SK-N-SH (cell line): ENCODE measurements at regions not wholly inside any gene's neighbourhood (a gene's known extent, or its start where the extent isn't known, plus 50 kb on each side); places are given as distances from the start of the nearest gene placed in this dataset.

Experiments
- CTCF ChIA-PET: fragments of 300-600, 350-600 bp; formaldehyde crosslinking; extraction: SDS; loops from one replicate; lab custom pipeline; 2021; lab: Yijun Ruan, JAX
- POLR2A ChIA-PET: fragments of 350-600 bp; sonication (Branson Sonifier 250); formaldehyde crosslinking; extraction: SDS; loops from one replicate; lab custom pipeline; 2020; ENCODE audit warnings: antibody characterized with exemption, inconsistent platforms; lab: Yijun Ruan, JAX
- DNase-seq: peaks from one replicate; pipeline ENCODE4 v3.0.0; 2012
- H2AFZ ChIP-seq: fragments of 200-600 bp; sonication (generic); 2 replicates; pipeline ENCODE4 v1.8.1; 2016; ENCODE audit warnings: antibody characterized with exemption, mild to moderate bottlenecking, low read depth
- H3F3A ChIP-seq: fragments of 200-600 bp; sonication (generic); replicated peaks from 2 replicates; pipeline ENCODE3; 2016; ENCODE audit warnings: antibody characterized with exemption, mild to moderate bottlenecking; ENCODE audit not compliant: insufficient read depth
- H3K27ac ChIP-seq, 2 experiments: fragments of 200-500 bp in 1 of 2; fragments of 200-600 bp in 1 of 2; sonication (Bioruptor generic) in 1 of 2; sonication (generic), shearing (Covaris generic) in 1 of 2; 2 replicates each; pipeline versions ENCODE4 v1.5.1 to v1.6.1; 2014 to 2016; ENCODE audit warnings: low read depth in 2 of 2, inconsistent platforms in 1 of 2, low read length in 1 of 2, mild to moderate bottlenecking in 1 of 2, mixed read lengths in 1 of 2
- H3K27me3 ChIP-seq: fragments of 200-600 bp; sonication (generic), shearing (Covaris generic); 2 replicates; pipeline ENCODE4 v1.6.1; 2016; ENCODE audit warnings: mixed run types; ENCODE audit not compliant: insufficient read depth
- H3K36me3 ChIP-seq, 2 experiments: fragments of 200-500 bp in 1 of 2; fragments of 200-600 bp in 1 of 2; sonication (Bioruptor generic) in 1 of 2; sonication (generic) in 1 of 2; replicated peaks in 1 of 2; 2 replicates each; pipeline versions ENCODE3 to v1.5.1; 2014 to 2016; ENCODE audit warnings: low read length in 1 of 2, mild to moderate bottlenecking in 1 of 2; ENCODE audit not compliant: insufficient read depth in 2 of 2, control insufficient read depth in 1 of 2
- H3K4me1 ChIP-seq, 2 experiments: fragments of 200-500 bp in 1 of 2; fragments of 200-600 bp in 1 of 2; sonication (Bioruptor generic) in 1 of 2; sonication (generic), shearing (Covaris generic) in 1 of 2; 2 replicates each; pipeline versions ENCODE4 v1.5.1 to v1.6.1; 2014 to 2016; ENCODE audit warnings: low read depth in 1 of 2, low read length in 1 of 2, mixed run types in 1 of 2; ENCODE audit not compliant: insufficient read depth in 2 of 2, control insufficient read depth in 1 of 2
- H3K4me2 ChIP-seq: fragments of 200-600 bp; sonication (generic), shearing (Covaris generic); 2 replicates; pipeline ENCODE4 v1.6.1; 2017; ENCODE audit warnings: mixed run types
- H3K4me3 ChIP-seq, 2 experiments: fragments of 200-500 bp in 1 of 2; fragments of 200-600 bp in 1 of 2; sonication (Bioruptor generic) in 1 of 2; sonication (generic), shearing (Covaris generic) in 1 of 2; 2 replicates each; pipeline versions ENCODE4 v1.5.1 to v1.8.1; 2014 to 2016; ENCODE audit warnings: low read depth in 2 of 2, inconsistent platforms in 1 of 2, low read length in 1 of 2, mild to moderate bottlenecking in 1 of 2, mixed read lengths in 1 of 2, moderate library complexity in 1 of 2
- H3K79me2 ChIP-seq: fragments of 200-600 bp; sonication (generic); 2 replicates; pipeline ENCODE4 v1.8.1; 2017; ENCODE audit warnings: mild to moderate bottlenecking; ENCODE audit not compliant: insufficient read depth
- H3K9ac ChIP-seq: fragments of 200-600 bp; sonication (generic); 2 replicates; pipeline ENCODE4 v1.6.1; 2017; ENCODE audit warnings: mixed run types
- H3K9me2 ChIP-seq: fragments of 200-600 bp; sonication (generic); 2 replicates; pipeline ENCODE4 v1.6.1; 2017; ENCODE audit warnings: mixed run types
- H3K9me3 ChIP-seq: fragments of 200-600 bp; sonication (generic); 2 replicates; pipeline ENCODE4 v1.6.1; 2017; ENCODE audit warnings: mixed run types, mild to moderate bottlenecking, moderate library complexity
- H4K20me1 ChIP-seq: fragments of 200-600 bp; sonication (generic); 2 replicates; pipeline ENCODE4 v1.6.1; 2017; ENCODE audit warnings: mild to moderate bottlenecking, mixed run types; ENCODE audit not compliant: insufficient read depth
- CHD2 ChIP-seq: fragments of 150-350 bp; IDR thresholded peaks from 2 replicates; pipeline ENCODE4 v1.6.1; 2018; ENCODE audit warnings: low read length; ENCODE audit not compliant: partially characterized antibody
- ELF1 ChIP-seq: IDR thresholded peaks from 2 replicates; pipeline ENCODE4 v1.4.0; 2012
- GABPA ChIP-seq: IDR thresholded peaks from 2 replicates; pipeline ENCODE4 v1.4.0; 2012; ENCODE audit warnings: low read depth, mild to moderate bottlenecking
- JUND ChIP-seq: IDR thresholded peaks from 2 replicates; pipeline ENCODE4 v1.4.0; 2012
- RCOR1 ChIP-seq: fragments of 150-350 bp; IDR thresholded peaks from 2 replicates; pipeline ENCODE4 v1.6.1; 2017; ENCODE audit warnings: antibody characterized with exemption, low read length
- RFX5 ChIP-seq: IDR thresholded peaks from 2 replicates; pipeline ENCODE4 v1.6.1; 2012; ENCODE audit warnings: mild to moderate bottlenecking, improper control_type of control experiment, low read length
- RXRA ChIP-seq: IDR thresholded peaks from 2 replicates; pipeline ENCODE4 v1.4.0; 2012; ENCODE audit warnings: low read depth, mild to moderate bottlenecking, borderline replicate concordance
- SIN3A ChIP-seq: IDR thresholded peaks from 2 replicates; pipeline ENCODE4 v1.6.1; 2012; ENCODE audit warnings: low read depth, mild to moderate bottlenecking, low read length, moderate library complexity, borderline replicate concordance
- SMC3 ChIP-seq: IDR thresholded peaks from 2 replicates; pipeline ENCODE4 v1.6.1; 2012; ENCODE audit warnings: low read depth, low read length, improper control_type of control experiment
- TCF12 ChIP-seq: IDR thresholded peaks from 2 replicates; pipeline ENCODE4 v1.4.0; 2012
- WGBS: methylation state at CpG from one replicate; pipeline ENCODE4 v1.1.6; 2017; ENCODE audit warnings: low lambda C conversion rate; 5-methylcytosine and 5-hydroxymethylcytosine counted together
- TF ChIP-seq, protein P1 (sequence below): fragments of 150-350 bp; IDR thresholded peaks from 2 replicates; pipeline ENCODE4 v1.6.1; 2017; ENCODE audit warnings: antibody characterized with exemption, low read length, low read depth, borderline replicate concordance

DNA sequence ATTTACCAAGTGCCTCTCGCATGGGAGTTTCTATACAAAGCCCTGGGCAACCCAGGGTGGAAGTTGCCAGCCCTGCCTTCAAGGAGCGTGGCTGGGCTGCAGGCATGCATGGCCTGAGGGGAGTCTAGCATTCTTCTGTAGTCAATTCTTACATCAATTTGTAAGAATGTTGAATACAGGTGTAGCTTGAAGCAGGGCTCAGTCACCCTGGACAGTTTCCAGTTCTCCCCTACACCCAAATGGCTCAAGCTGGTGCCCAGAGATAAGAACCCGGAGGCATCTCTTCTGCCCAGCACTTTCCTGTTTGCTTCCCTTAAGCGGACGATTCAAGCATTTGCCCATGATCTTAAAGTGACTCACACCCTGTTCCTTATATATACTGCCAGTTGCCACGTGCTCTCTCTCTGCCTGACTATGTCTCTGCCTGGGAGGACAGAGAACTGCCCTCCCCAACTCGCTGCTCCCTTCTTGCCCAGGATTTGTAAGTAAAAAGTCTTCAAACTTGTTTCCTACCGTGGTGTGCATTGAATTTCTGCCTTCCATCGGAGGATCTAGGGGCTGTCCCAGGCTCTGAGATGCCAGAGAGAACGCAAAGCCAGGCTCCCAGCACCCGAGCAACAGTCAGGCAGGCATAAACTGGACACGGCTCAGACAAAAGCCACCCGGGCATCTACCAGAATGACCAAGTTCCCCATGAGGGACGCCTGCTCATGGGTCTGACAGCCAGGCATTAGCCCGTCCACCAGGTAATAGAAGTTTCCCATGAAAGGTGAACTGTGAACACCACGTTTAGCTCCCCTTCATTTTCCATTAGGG is 50.9 kb upstream of the AJAP1 start:
- Histone ChIP-seq H3F3A (no peaks in the 10 kb centered on the region), H3K27me3 (no peaks in the 10 kb centered on the region), H3K79me2 (no peaks in the 10 kb centered on the region), H3K9ac (no peak overlapping the region), H3K27ac (no peak overlapping the region), H3K4me1 (no peaks in the 10 kb centered on the region), H3K9me3 (no peaks in the 10 kb centered on the region), H4K20me1 (no peaks in the 10 kb centered on the region), H2AFZ (no peak overlapping the region), H3K4me2 (no peak overlapping the region), H3K9me2 (no peaks in the 10 kb centered on the region), H3K36me3 (no peaks in the 10 kb centered on the region), H3K4me3 (no peak overlapping the region)
- no peak for DNase-seq
- POLR2A ChIA-PET = no interaction called here
- TF ChIP-seq ELF1 (no peak), SMC3 (no peak), JUND (no peak), RCOR1 (no peak), GABPA (no peak), RFX5 (no peak), TCF12 (no peak), RXRA (no peak), SIN3A (no peak), CHD2 (no peak)
- TF ChIP-seq, protein P1, sequence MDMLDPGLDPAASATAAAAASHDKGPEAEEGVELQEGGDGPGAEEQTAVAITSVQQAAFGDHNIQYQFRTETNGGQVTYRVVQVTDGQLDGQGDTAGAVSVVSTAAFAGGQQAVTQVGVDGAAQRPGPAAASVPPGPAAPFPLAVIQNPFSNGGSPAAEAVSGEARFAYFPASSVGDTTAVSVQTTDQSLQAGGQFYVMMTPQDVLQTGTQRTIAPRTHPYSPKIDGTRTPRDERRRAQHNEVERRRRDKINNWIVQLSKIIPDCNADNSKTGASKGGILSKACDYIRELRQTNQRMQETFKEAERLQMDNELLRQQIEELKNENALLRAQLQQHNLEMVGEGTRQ = no peak
- WGBS = 13% methylated on average over 13 of the region's 16 CpGs
- CTCF ChIA-PET = interaction anchor here (1.2 kb wide), 1 partner anchor 17 kb away, joined by 3 read pairs; no protein-coding TSS in a partner anchor
